IMR-90 (cell line): ENCODE measurements at regions not wholly inside any gene's neighbourhood (a gene's known extent, or its start where the extent isn't known, plus 50 kb on each side); places are given as distances from the start of the nearest gene placed in this dataset.

Experiments used
- BHLHE40 ChIP-seq: fragments of 150-350 bp; IDR thresholded peaks from 2 replicates; pipeline ENCODE4 v1.6.1; 2016; ENCODE audit warnings: mild to moderate bottlenecking, low read depth, low read length
- CEBPB ChIP-seq: IDR thresholded peaks from 2 replicates; pipeline ENCODE4 v1.6.1; 2012; ENCODE audit warnings: low read depth, low read length, improper control_type of control experiment
- CHD1 ChIP-seq: IDR thresholded peaks from 2 replicates; pipeline ENCODE4 v1.6.1; 2012; ENCODE audit warnings: low read depth, low read length, improper control_type of control experiment
- MAFK ChIP-seq: IDR thresholded peaks from 2 replicates; pipeline ENCODE4 v1.6.1; 2012; ENCODE audit warnings: low read depth, low read length, improper control_type of control experiment
- MXI1 ChIP-seq: IDR thresholded peaks from 2 replicates; pipeline ENCODE4 v1.6.1; 2012; ENCODE audit warnings: low read depth, mild to moderate bottlenecking, low read length, moderate library complexity, borderline replicate concordance
- POLR2A ChIP-seq: IDR thresholded peaks from 2 replicates; pipeline ENCODE4 v1.6.1; 2012; ENCODE audit warnings: mild to moderate bottlenecking, low read depth, low read length
- RAD21 ChIP-seq: IDR thresholded peaks from 2 replicates; pipeline ENCODE4 v1.6.1; 2012; ENCODE audit warnings: low read length, improper control_type of control experiment
- RFX5 ChIP-seq: IDR thresholded peaks from 2 replicates; pipeline ENCODE4 v1.8.0; 2012; ENCODE audit warnings: low read depth, mild to moderate bottlenecking, low read length, moderate library complexity
- TF ChIP-seq, protein P1 (sequence below): conservative IDR thresholded peaks from 2 replicates; pipeline ENCODE4 v1.5.1; 2012; ENCODE audit warnings: mild to moderate bottlenecking, low read depth, low read length, improper control_type of control experiment
- TF ChIP-seq, protein P2 (sequence below): fragments of 150-350 bp; IDR thresholded peaks from 2 replicates; pipeline ENCODE4 v1.6.1; 2016; ENCODE audit warnings: low read depth, mild to moderate bottlenecking, low read length, moderate library complexity, borderline replicate concordance
- TF ChIP-seq, protein P3 (sequence below): fragments of 150-350 bp; IDR thresholded peaks from 2 replicates; pipeline ENCODE4 v1.6.1; 2017; ENCODE audit warnings: mild to moderate bottlenecking, antibody characterized with exemption, low read length, low read depth

DNA sequence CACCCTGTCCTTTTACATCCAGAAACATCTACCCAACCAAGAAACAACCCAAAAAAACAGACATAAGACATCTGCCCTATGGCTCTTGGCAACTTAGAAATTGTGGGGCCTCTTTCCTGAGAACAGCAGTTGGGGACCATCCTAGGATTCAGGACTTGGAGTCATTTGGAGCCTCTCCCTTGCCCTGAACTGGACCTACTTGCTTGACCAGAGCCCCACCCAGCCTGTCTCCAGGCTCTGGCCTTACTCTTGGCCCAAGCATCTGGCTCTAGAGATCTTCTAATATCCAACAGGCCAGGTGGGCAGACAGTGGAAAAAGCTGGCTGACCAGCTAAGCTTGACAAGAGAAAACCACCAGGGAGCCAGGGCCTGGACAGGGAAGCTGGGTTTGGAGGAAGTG lies 99.1 kb upstream of the C2CD4B start:
- TF ChIP-seq, protein P1, sequence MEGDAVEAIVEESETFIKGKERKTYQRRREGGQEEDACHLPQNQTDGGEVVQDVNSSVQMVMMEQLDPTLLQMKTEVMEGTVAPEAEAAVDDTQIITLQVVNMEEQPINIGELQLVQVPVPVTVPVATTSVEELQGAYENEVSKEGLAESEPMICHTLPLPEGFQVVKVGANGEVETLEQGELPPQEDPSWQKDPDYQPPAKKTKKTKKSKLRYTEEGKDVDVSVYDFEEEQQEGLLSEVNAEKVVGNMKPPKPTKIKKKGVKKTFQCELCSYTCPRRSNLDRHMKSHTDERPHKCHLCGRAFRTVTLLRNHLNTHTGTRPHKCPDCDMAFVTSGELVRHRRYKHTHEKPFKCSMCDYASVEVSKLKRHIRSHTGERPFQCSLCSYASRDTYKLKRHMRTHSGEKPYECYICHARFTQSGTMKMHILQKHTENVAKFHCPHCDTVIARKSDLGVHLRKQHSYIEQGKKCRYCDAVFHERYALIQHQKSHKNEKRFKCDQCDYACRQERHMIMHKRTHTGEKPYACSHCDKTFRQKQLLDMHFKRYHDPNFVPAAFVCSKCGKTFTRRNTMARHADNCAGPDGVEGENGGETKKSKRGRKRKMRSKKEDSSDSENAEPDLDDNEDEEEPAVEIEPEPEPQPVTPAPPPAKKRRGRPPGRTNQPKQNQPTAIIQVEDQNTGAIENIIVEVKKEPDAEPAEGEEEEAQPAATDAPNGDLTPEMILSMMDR, result no peak
- TF ChIP-seq POLR2A (no peak), CEBPB (no peak), MXI1 (no peak), RFX5 (no peak), CHD1 (no peak), BHLHE40 (no peak), RAD21 (no peak), MAFK (no peak)
- TF ChIP-seq, protein P2, sequence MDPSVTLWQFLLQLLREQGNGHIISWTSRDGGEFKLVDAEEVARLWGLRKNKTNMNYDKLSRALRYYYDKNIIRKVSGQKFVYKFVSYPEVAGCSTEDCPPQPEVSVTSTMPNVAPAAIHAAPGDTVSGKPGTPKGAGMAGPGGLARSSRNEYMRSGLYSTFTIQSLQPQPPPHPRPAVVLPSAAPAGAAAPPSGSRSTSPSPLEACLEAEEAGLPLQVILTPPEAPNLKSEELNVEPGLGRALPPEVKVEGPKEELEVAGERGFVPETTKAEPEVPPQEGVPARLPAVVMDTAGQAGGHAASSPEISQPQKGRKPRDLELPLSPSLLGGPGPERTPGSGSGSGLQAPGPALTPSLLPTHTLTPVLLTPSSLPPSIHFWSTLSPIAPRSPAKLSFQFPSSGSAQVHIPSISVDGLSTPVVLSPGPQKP, result no peak
- TF ChIP-seq, protein P3, sequence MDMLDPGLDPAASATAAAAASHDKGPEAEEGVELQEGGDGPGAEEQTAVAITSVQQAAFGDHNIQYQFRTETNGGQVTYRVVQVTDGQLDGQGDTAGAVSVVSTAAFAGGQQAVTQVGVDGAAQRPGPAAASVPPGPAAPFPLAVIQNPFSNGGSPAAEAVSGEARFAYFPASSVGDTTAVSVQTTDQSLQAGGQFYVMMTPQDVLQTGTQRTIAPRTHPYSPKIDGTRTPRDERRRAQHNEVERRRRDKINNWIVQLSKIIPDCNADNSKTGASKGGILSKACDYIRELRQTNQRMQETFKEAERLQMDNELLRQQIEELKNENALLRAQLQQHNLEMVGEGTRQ, result no peak
